CD8-positive, alpha-beta memory T cell (primary cell): ENCODE measurements at regions not wholly inside any gene's neighbourhood (a gene's known extent, or its start where the extent isn't known, plus 50 kb on each side); places are given as distances from the start of the nearest gene placed in this dataset.
"Not testable (repeated sequence)": the region's sequence is repeated elsewhere in the genome, so short reads cannot be mapped to it uniquely, and the experiment has no call there.

ENCODE experiments used
- CTCF ChIA-PET: fragments of 350-600 bp; sonication (Branson Sonifier 250); formaldehyde crosslinking; loops from one replicate; lab custom pipeline; 2021; ENCODE audit warnings: antibody characterized with exemption; lab: Charles Lee
- POLR2A ChIA-PET: fragments of 350-600 bp; sonication (Branson Sonifier 250); formaldehyde crosslinking; loops from one replicate; lab custom pipeline; 2021; ENCODE audit warnings: antibody characterized with exemption; lab: Charles Lee
- DNase-seq, 5 donors: peaks; one replicate each; pipeline versions ENCODE4 v3.0.0 to v3.0.0-alpha.2; 2020 to 2022; ENCODE audit warnings: mixed read lengths in 1 of 5
- H3K27ac ChIP-seq: one replicate; pipeline ENCODE4 v1.7.0; 2013; ENCODE audit warnings: low read depth, mild to moderate bottlenecking, low read length, moderate library complexity
- H3K27me3 ChIP-seq: 2 replicates; pipeline ENCODE4 v1.7.0; 2013; ENCODE audit warnings: low read length, mild to moderate bottlenecking; ENCODE audit not compliant: insufficient read depth, poor library complexity, severe bottlenecking
- H3K36me3 ChIP-seq: 2 replicates; pipeline ENCODE4 v1.7.0; 2013; ENCODE audit warnings: mild to moderate bottlenecking, low read length, moderate library complexity; ENCODE audit not compliant: insufficient read depth
- H3K4me1 ChIP-seq: 2 replicates; pipeline ENCODE4 v1.7.0; 2013; ENCODE audit warnings: mild to moderate bottlenecking, low read length, moderate library complexity; ENCODE audit not compliant: insufficient read depth
- H3K4me3 ChIP-seq: 2 replicates; pipeline ENCODE4 v1.7.0; 2013; ENCODE audit warnings: mild to moderate bottlenecking, low read length
- H3K9me3 ChIP-seq: 2 replicates; pipeline ENCODE4 v1.7.0; 2013; ENCODE audit warnings: mild to moderate bottlenecking, low read length
- H3K27ac Mint-ChIP-seq, 8 donors: one replicate each; pipeline ENCODE4 v1.8.0; 2020 to 2021; ENCODE audit warnings: mixed read lengths in 8 of 8, mild to moderate bottlenecking in 6 of 8, inconsistent platforms in 3 of 8, moderate library complexity in 3 of 8
- H3K27me3 Mint-ChIP-seq, 2 donors: one replicate each; pipeline ENCODE4 v1.8.0; 2020 to 2021; ENCODE audit warnings: mixed read lengths in 2 of 2, mild to moderate bottlenecking in 1 of 2, moderate library complexity in 1 of 2
- H3K36me3 Mint-ChIP-seq, 3 donors: one replicate each; pipeline ENCODE4 v1.8.0; 2020 to 2021; ENCODE audit warnings: mixed read lengths in 3 of 3, inconsistent platforms in 1 of 3, mild to moderate bottlenecking in 1 of 3
- H3K4me1 Mint-ChIP-seq, 3 donors: one replicate each; pipeline ENCODE4 v1.8.0; 2020 to 2021; ENCODE audit warnings: mixed read lengths in 3 of 3, inconsistent platforms in 1 of 3, mild to moderate bottlenecking in 1 of 3
- H3K4me3 Mint-ChIP-seq, 7 donors: one replicate each; pipeline ENCODE4 v1.8.0; 2020 to 2021; ENCODE audit warnings: mixed read lengths in 7 of 7, mild to moderate bottlenecking in 6 of 7, moderate library complexity in 4 of 7, inconsistent platforms in 2 of 7
- H3K9me3 Mint-ChIP-seq, 5 donors: one replicate each; pipeline ENCODE4 v1.8.0; 2020 to 2022; ENCODE audit warnings: mixed read lengths in 5 of 5, mild to moderate bottlenecking in 3 of 5, moderate library complexity in 2 of 5, inconsistent platforms in 1 of 5

DNA sequence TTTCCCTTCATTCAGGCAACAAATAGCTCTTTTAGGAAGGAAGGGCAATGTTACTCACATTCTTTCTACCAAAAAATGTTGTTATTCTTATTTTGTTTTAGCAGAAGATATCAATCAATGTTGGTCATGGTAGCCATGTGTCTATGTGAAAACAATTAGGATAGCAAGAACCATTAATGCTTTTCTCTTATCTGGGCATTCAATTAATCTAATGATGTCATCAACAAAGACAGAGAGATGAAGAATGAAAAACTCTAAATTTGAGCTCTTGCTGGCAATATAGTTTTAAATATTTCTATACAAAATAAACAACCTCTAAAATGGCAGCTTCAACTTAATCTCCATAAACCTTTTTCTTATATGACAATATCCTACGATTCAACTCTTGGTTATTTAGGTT, 353.7 kb upstream of the ANKRD30A start:
- Histone ChIP-seq H3K27me3 (no peaks in the 10 kb centered on the region), H3K9me3 (no peaks in the 10 kb centered on the region), H3K4me1 (no peaks in the 10 kb centered on the region), H3K36me3 (no peaks in the 10 kb centered on the region), H3K4me3 (no peak overlapping the region), H3K27ac (no peak overlapping the region)
- POLR2A ChIA-PET = no interaction called here
- Mint-ChIP-seq H3K9me3 (peaks cover 2 to 22% (median 6%) of the 10 kb centered on the region in 5 donors), H3K27me3 (no peaks in the 10 kb centered on the region), H3K36me3 (no peaks in the 10 kb centered on the region), H3K27ac (no peak overlapping the region), H3K4me3 (no peak overlapping the region), H3K4me1 (no peaks in the 10 kb centered on the region)
- CTCF ChIA-PET = no interaction called here
- no peak for DNase-seq

DNA sequence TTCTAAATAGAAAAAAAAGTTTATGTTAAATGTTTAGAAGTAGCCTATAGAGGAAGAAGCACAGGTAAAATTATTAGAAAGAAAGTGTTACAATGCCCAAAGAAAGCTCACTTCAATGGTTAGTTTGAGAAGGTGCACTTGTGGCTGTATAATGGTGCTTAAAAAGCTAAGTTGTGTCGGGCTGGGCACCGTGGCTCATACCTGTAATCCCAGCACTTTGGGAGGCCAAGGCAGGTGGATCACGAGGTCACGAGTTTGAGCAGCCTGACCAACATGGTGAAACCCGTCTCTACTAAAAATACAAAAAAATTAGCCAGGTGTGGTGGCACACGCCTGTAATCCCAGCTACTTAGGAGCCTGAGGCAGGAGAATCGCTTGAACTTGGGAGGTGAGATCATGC, 355.7 kb upstream of the ANKRD30A start:
- H3K4me3 Mint-ChIP-seq, H3K4me1 Mint-ChIP-seq, POLR2A ChIA-PET, H3K27me3 ChIP-seq, H3K4me3 ChIP-seq, H3K9me3 ChIP-seq, H3K36me3 ChIP-seq, H3K4me1 ChIP-seq, H3K27me3 Mint-ChIP-seq, CTCF ChIA-PET, H3K36me3 Mint-ChIP-seq, H3K27ac ChIP-seq, DNase-seq, H3K27ac Mint-ChIP-seq: not testable (repeated sequence)
- peaks cover 0 to 15% (median 2%) of the 10 kb centered on the region in 5 donors for H3K9me3 Mint-ChIP-seq

- CTCF ChIA-PET = no interaction called here
- no peaks in the 10 kb centered on the region for H3K27me3 Mint-ChIP-seq
- H3K9me3 ChIP-seq = no peaks in the 10 kb centered on the region
- no peak for DNase-seq
- H3K36me3 ChIP-seq = no peaks in the 10 kb centered on the region
- H3K27ac Mint-ChIP-seq = no peak overlapping the region
- peaks cover 0 to 15% (median under 1%) of the 10 kb centered on the region in 5 donors for H3K9me3 Mint-ChIP-seq
- no peaks in the 10 kb centered on the region for H3K36me3 Mint-ChIP-seq
- no peaks in the 10 kb centered on the region for H3K4me1 Mint-ChIP-seq
- POLR2A ChIA-PET = no interaction called here
- no peak overlapping the region for H3K4me3 Mint-ChIP-seq
- no peak overlapping the region for H3K27ac ChIP-seq
- H3K27me3 ChIP-seq = no peaks in the 10 kb centered on the region
- H3K4me1 ChIP-seq = no peaks in the 10 kb centered on the region
- no peak overlapping the region for H3K4me3 ChIP-seq
Observed at GRCh38 chr10:36766940-36767339, 358.5 kb upstream of the ANKRD30A start.

DNA sequence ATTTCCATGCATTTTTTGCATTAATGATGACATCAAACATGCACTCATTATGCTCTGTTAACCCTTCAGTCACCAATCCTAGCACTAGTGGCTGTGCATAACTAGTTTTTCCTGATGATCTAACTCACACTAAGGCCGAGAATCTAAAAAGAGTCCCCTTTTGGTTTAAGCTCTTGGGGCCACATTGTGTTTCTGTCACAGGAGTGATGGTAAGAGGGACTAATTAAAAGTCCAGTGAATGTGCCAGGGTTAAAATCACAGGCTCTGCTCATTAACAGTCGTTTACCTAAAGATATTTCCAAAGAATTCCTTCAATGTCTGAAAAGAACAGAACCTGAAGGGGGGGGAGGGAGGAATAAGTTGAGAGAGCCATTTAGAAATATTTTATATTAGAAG, 359.0 kb upstream of the ANKRD30A start:
- Mint-ChIP-seq H3K9me3 (peaks cover 0 to 9% (median 2%) of the 10 kb centered on the region in 5 donors), H3K4me1 (no peaks in the 10 kb centered on the region), H3K36me3 (no peaks in the 10 kb centered on the region), H3K27ac (no peak overlapping the region), H3K27me3 (no peaks in the 10 kb centered on the region), H3K4me3 (no peak overlapping the region)
- Histone ChIP-seq H3K4me3 (no peak overlapping the region), H3K36me3 (no peaks in the 10 kb centered on the region), H3K9me3 (no peaks in the 10 kb centered on the region), H3K27me3 (no peaks in the 10 kb centered on the region), H3K27ac (no peak overlapping the region), H3K4me1 (no peaks in the 10 kb centered on the region)
- POLR2A ChIA-PET = no interaction called here
- CTCF ChIA-PET = no interaction called here
- DNase-seq = no peak

DNA sequence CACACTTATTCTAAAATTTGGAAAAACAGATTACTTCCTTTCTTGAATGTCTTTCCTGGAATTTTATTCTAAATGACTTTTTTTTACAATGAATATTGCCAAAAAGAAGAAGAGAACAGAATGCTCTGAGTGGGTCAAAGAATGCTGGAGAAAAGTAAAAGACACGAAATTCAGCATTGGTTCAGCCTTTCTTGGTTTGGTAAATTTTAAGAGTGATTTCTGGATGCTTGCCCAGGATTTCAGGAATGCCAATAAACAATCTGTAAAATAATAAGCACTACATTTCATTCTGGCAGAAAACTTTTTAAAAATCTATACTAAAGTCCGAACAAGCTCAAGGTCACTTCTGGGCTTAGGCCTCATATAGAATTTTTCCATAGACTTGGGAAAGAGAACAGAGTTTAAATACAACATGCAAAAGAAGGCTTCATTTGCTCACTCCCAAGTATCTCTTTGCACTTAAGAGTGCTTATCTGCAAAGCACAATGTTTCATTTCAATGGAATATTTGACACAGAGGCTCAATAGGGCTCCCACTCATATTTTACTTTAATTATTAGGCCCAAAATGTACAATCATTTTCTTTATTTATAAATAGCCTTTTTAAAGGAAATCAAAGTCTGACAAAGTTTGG, 359.5 kb upstream of the ANKRD30A start:
- CTCF ChIA-PET = no interaction called here
- Mint-ChIP-seq H3K9me3 (peaks cover 0 to 6% (median 2%) of the 10 kb centered on the region in 5 donors), H3K27me3 (no peaks in the 10 kb centered on the region), H3K4me1 (no peaks in the 10 kb centered on the region), H3K27ac (no peak overlapping the region), H3K4me3 (no peak overlapping the region), H3K36me3 (no peaks in the 10 kb centered on the region)
- Histone ChIP-seq H3K4me3 (no peak overlapping the region), H3K27me3 (no peaks in the 10 kb centered on the region), H3K27ac (no peak overlapping the region), H3K36me3 (no peaks in the 10 kb centered on the region), H3K9me3 (no peaks in the 10 kb centered on the region), H3K4me1 (no peaks in the 10 kb centered on the region)
- POLR2A ChIA-PET = no interaction called here
- DNase-seq = no peak

DNA sequence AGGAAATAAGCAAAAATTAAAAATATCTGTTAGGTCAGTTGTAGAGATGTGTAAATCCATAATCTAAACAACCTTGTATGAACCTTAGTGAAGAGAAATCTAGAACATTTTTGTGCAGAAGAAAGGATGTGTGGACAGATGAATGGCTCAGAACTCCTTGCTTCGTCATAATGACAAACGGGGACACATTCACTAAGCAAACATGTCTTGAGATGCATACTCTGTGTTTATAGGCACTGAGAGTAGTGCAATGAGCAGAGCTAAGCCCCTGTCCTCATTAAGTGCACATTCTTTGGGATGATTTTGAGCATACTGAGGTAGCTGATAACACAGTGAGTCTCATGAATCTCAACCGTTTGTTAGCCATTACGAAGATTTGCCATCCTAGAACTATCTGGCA, 360.6 kb upstream of the ANKRD30A start:
- Histone ChIP-seq H3K9me3 (no peaks in the 10 kb centered on the region), H3K27ac (no peak overlapping the region), H3K4me3 (no peak overlapping the region), H3K4me1 (no peaks in the 10 kb centered on the region), H3K36me3 (no peaks in the 10 kb centered on the region), H3K27me3 (no peaks in the 10 kb centered on the region)
- Mint-ChIP-seq H3K27me3 (no peaks in the 10 kb centered on the region), H3K9me3 (peaks cover 0 to 13% (median 2%) of the 10 kb centered on the region in 5 donors), H3K4me1 (no peaks in the 10 kb centered on the region), H3K27ac (no peak overlapping the region), H3K36me3 (no peaks in the 10 kb centered on the region), H3K4me3 (no peak overlapping the region)
- no peak for DNase-seq
- CTCF ChIA-PET = no interaction called here
- POLR2A ChIA-PET = no interaction called here

DNA sequence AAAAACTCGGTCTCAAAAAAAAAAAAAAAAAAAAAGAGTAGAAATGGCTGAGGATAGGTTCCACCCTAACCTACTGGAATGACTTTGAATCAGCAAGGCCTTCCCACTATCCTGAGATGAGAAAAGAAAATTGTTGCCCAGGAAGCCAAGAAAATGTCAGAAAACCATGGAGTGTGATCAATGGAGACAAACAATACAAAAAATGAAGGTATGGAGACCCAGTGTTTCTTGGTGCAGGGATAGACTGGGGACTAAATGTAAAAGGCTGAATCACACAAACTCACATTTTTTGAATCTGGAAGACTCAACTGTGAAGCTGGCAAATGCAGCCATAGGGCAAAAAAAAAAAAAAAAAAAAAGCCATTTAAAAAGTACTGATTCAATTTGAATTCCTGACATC, 364.3 kb upstream of the ANKRD30A start:
- no peaks in the 10 kb centered on the region for H3K4me1 Mint-ChIP-seq
- no peaks in the 10 kb centered on the region for H3K27me3 Mint-ChIP-seq
- Histone ChIP-seq H3K36me3 (no peaks in the 10 kb centered on the region), H3K27ac (no peak overlapping the region), H3K9me3 (no peaks in the 10 kb centered on the region), H3K4me1 (no peaks in the 10 kb centered on the region), H3K4me3 (no peak overlapping the region), H3K27me3 (no peaks in the 10 kb centered on the region)
- H3K36me3 Mint-ChIP-seq = no peaks in the 10 kb centered on the region
- H3K9me3 Mint-ChIP-seq = peaks cover under 1 to 14% (median 5%) of the 10 kb centered on the region in 5 donors
- ChIA-PET CTCF (no interaction called here), POLR2A (no interaction called here)
- DNase-seq = no peak
- no peak overlapping the region for H3K4me3 Mint-ChIP-seq
- no peak overlapping the region for H3K27ac Mint-ChIP-seq

GRCh38 chr10:36759141-36759805, 366.1 kb upstream of the ANKRD30A start:
- no peaks in the 10 kb centered on the region for H3K27me3 Mint-ChIP-seq
- no peak overlapping the region for H3K4me3 ChIP-seq

More at GRCh38 chr10:36759141-36759805, 366.1 kb upstream of the ANKRD30A start:
- H3K27ac ChIP-seq = no peak overlapping the region
- no peaks in the 10 kb centered on the region for H3K27me3 ChIP-seq
- H3K9me3 ChIP-seq = no peaks in the 10 kb centered on the region
- ChIA-PET POLR2A (no interaction called here), CTCF (no interaction called here)
- Mint-ChIP-seq H3K9me3 (peaks cover 6 to 23% (median 11%) of the 10 kb centered on the region in 5 donors), H3K27ac (no peak overlapping the region), H3K4me1 (no peaks in the 10 kb centered on the region), H3K4me3 (no peak overlapping the region), H3K36me3 (no peaks in the 10 kb centered on the region)
- no peak for DNase-seq
- H3K4me1 ChIP-seq = no peaks in the 10 kb centered on the region
- no peaks in the 10 kb centered on the region for H3K36me3 ChIP-seq
